GM18517 (cell line): ENCODE measurements at regions not wholly inside any gene's neighbourhood (a gene's known extent, or its start where the extent isn't known, plus 50 kb on each side); places are given as distances from the start of the nearest gene placed in this dataset.
A peak's percentile ranks its signal among the peaks of the same experiment; 100 is the strongest.
"Not testable (repeated sequence)": the region's sequence is repeated elsewhere in the genome, so short reads cannot be mapped to it uniquely, and the experiment has no call there.

Experiments used
- ATAC-seq: cut with Tn5 transposase; IDR thresholded peaks from one replicate; pipeline ENCODE4 v1.9.1; 2021; ENCODE audit warnings: mild to moderate bottlenecking, moderate library complexity; ENCODE audit not compliant: unreplicated experiment

DNA sequence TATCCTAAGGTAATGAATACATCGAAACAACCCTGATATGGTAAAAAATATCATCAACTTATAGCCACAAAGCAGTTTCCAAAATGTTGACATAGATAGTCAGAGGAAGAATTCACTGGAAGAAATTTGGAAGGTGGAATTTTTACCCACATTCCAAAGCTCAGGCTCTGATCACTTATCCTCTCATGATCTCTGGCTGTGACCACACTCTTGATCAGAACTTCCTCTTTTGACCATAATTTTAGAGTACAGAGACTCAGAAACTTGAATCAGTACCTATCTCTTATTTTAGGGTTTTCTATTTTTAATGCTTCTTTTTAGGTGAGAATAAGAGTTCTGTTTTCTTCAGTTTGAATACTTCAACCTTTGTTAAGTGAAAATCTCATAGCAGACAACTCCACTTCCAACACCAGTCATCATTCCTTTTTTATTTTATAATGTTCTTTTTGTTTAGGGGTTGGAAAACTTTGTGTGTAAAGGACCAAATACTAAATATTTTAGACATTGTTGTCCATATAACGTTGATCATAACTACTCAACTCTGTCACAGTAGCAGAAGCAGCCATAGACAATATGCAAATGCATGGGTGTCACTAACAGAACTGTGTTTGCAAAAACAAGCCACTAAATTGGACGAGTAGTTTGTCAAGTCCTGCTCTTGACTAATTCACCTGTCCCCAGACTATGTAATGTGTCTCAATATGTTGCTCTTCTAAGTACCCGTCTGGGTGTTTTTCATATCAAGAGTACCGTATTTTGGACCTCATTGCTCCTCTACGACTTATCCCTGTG, 891.6 kb upstream of the CRIM1 start:
- ATAC-seq: no peak

DNA sequence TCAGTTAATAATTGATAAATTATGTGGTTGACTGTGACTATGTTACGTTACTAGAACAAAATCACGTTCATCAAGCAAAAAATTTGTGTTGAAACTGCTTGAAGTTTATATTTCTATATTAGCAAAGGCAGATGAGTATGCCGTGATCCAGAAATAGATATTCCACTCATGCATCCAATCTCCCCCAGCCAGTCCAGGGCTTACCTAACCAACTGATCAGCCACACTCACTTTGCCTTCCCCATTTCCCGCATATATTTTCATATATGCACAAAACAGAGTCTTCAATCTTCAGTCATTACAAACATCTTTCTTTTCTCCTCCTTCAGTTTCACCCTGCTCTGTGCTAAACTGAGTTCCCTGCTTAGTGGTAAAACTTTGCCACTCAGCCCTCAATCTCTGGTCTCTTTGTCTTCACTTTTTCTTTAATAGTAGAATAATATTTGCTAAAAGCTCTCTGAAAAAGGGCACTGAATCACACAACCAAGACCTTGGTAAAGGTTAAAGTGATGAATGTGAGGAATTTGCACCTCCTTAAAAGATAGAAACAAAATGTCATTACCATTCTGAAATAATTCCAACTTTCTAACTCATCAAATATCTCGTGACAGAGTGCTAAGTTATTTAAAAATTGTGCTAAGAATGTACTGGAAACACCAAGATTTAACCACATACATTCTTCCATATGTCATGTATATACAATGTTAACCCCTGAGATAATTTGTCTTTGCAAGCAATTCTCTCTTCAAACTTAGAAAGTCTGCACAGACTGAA, 893.2 kb upstream of the CRIM1 start:
- ATAC-seq: no peak

DNA sequence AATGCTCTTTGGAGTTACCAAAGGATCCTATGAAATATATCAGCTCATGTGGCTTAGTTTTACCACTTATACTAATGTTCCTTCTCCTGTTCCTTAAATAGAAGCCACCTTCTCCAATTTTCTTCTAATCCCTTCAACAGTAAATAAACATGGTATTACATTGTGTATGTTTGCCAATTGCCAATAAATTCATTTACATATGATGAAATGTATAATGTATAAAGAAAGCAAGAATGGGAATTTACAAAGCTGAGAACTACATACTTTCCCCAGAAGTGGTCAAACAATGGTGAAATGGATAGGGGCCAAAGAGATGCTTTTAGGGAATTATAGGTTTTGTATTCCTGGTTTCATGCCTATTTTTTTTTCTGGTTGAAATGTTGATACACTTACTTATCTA, 894.2 kb upstream of the CRIM1 start:
- no peak for ATAC-seq

DNA sequence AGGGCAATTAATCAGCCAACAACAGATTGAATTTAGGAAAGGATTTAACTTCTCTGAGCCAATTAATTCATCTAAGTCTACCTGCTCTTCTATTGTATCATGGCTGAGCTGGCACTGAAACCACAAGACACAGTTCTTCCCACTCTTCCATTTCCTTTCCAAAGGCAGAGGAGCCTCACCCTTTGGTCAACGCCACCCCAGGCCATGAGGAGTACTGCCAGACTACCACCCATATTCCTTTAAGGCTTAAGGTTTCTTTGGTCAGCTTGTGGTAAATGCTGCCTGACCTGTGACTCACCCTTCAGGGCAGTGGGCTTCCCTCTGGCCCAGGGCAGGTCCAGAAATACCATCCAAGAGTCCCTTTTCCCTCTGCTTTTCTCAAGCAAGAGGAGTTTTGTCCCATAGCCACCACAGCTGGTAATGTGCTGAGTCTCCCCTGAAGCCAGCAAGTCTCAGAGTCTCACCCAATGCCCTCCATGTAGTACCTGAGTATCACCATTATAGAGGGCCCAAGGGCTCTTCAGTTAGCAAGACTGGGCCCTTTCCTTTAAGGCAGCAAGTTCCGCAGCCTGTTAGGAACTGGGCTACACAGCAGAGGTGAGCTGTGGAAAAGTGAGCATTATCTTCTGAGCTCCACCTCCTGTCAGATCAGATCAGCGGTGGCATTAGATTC, 900.5 kb upstream of the CRIM1 start:
- ATAC-seq: no peak

DNA sequence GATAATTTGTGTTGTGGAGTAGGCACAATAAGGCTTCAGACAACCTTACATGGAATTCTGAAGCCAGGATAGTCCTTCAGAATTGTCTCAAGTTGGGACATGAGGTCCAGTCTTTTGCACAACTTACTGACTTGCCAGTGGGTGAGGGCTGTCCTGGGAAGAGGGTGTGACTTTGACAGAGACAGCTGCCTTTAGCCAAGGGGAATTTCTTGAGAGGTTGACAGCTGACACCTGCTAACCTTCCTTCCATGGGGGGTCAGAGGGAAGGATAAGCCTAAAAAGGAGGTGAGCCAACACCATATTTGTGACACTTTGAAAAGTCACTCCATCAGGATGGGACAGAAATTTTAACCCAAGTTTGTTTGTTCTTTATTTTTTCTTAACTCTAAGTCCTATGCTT, 907.8 kb upstream of the CRIM1 start:
- no peak for ATAC-seq

DNA sequence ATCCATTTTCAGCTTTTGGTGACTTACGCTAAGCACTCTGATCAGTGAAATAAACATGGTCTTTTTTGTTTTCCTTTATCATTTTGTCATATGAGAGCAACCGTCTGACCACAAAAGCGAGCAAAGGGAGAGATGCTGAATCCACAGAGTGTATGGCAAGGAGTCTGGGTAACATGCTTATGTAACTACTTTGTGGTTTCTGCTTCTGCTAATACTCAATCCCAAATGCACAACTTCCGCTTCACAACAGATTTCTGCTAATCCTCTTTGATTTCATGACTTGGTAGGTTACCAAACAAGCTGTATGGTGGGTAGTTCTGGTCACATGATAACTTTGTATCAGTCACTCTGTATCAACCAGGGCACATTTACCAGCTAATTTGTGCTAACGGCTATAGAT, 908.4 kb upstream of the CRIM1 start:
- ATAC-seq: no peak

DNA sequence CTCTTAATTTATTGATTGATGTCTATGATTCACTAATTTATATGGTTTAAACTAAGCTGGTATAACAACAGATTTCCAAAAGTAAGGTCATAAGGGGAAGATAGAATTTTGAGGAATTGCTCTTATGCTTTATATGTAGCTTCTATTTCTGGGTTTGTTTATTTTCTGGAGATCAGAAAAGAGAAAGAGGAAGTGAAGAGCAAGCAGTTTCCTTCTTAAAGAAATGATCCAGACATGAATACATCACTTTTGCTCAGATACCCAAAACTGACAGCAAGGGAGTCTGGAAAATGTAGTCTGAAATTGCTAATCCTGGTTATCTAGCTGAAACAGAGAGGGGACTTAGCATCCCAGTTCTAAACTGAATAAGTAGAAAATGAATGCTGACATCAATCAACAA, 912.5 kb upstream of the CRIM1 start:
- ATAC-seq: no peak

DNA sequence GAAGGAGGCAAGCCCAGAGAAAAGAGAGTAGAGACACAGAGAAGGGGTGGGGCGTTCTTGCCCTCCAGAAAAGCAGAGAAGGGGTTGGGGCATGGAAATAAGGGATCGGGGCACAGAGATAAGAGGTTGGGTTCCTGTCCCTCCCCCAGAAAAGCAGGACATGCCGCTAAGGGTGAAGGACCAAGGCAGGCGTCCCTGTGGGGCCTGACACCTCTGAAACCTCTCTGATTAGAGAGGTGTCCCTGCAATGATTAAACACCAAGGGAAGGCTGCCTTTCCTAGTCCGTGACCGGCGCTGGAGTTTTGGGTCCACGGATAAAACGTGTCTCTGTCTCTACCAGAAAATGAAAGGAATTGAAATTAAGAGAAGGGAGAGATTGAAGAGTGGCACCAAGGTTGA, 914.0 kb upstream of the CRIM1 start:
- ATAC-seq: not testable (repeated sequence)

DNA sequence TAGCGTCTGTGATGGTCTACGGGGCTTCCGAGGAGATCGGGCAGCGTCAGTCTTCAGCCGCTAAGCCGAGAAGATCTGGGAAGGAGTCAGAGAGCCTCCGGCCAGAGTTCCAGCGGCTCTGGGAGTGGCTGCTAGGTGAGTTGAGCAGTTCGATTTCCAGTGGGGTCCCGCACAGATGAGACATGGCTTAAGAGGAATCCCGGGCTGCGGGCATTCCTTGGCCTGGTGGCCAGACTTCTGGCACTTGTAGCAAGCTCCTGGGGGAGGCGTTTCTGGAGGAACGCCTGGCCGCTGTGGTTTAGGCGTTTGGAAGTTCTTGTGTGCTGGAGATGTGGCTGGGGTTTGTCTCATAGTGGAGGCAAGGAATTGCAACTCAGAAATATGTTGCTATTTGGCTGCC, 915.3 kb upstream of the CRIM1 start:
- ATAC-seq: not testable (repeated sequence)

DNA sequence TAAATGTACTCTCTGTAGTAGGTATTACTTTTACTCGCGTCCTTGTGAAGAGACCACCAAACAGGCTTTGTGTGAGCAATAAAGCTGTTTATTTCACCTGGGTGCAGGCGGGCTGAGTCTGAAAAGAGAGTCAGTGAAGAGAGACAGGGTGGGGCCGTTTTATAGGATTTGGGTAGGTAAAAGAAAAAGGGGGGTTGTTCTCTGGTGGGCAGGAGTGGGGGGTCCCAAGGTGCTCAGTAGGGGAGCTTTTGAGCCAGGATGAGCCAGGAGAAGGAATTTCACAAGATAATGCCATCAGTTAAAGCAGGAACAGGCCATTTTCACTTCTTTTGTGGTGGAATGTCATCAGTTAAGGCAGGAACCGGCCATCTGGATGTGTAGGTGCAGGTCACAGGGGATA, 918.7 kb upstream of the CRIM1 start:
- ATAC-seq: not testable (repeated sequence)

DNA sequence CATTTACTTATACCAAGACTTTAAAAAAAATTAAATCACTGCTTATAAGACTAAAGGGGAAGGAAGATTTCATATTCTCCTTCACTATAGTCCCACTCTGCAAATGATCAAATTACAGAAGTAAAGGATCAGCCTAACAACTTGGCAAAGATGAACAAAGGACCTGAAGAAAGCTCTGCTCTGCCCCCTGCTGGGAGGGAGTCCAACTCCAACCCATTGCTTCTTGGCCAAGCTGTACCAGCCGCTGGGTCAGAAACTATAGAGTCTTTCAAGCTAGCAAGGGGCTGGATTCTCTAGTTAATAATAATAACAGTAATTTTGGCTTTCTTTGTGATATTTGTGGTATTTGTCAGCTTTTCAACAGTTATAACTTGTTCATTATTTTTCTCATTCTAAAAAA, 927.0 kb upstream of the CRIM1 start:
- ATAC-seq: no peak

DNA sequence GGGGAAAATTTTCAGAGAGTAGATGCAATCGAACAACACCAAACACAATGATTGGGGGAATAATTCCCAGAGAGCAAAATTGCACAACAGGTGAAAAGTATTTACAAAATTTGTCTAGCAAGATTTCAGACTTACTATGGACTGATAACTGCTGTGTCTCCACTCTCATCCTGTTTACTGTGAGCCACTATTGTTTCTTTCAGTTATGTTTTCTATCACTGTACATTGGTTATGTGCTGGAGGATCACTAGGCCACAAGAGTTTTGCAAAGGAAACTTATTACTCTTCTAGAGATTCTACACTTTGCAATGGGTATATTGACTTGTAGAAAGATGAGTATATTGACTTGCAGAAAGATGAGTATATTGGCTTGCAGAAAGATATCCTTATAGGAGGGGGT, 934.1 kb upstream of the CRIM1 start:
- no peak for ATAC-seq

DNA sequence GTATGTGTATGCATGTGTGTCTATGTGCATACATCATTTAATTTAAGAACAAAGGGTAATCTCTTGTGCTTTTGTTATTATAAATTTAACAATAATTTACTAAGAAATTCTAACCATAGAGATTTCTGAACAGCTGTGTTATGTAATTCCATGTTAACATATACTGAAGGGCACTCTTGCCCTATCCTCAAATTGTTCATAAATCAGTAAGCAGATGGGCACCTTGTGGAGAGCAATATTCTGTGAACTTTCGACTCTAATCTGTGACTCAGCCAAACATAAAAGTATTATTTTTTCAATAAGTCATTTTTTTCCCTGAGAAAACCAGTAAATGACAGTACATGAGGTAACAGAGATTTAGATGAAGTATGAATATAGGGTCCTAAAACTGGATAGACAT, 938.3 kb upstream of the CRIM1 start:
- no peak for ATAC-seq

DNA sequence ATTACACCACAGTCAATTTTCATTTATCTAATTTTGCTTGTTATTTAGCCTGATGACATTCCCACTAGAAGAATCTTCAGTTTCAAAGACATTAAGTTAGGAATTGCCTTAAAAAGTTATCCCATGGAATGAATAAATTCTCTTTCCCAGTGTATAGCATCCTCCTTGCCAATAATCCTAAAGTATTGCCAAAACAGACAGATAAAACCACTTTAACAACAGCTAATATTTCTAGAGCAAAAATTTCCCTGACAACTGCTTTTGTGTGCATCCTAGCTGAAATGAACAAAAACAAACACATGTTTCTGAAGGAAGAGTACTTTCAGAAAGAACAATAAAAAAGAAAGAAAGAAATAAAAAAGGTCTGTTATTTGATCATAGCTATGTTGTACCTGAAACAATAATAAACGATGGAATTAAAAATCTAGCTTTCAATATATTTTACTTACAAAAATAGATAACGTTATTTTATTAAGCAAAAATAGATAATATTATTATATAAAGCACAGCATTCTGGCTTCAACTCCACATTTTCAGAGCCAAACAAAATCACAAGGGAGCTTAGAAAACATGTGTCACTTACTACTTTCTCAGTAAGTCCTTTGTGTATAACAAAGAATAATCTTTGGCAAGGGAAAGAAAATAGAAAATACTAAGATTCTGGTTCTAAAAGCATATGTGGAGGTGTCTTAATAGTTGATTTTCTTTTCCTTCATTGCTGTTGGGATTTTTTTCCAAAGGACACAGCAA, 939.0 kb upstream of the CRIM1 start:
- no peak for ATAC-seq

DNA sequence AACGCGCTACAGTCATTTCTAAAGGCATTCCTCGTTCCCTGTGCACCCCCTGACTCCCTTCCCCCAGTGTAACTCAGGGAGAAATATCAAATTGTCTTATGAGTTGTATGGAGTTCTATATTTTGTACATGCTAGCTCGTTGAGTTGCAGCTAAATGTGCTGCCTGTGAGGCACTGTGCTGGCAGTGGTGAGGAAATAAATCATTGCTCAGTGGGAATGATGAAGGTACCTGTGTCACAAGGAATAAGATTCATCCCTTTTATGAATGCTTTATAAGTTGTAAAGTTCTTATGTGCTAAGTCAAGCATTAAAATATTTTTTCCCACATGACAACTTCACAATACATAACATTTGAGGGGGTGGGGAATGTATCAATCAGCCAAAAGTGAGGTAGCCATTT, 939.6 kb upstream of the CRIM1 start:
- no peak for ATAC-seq

DNA sequence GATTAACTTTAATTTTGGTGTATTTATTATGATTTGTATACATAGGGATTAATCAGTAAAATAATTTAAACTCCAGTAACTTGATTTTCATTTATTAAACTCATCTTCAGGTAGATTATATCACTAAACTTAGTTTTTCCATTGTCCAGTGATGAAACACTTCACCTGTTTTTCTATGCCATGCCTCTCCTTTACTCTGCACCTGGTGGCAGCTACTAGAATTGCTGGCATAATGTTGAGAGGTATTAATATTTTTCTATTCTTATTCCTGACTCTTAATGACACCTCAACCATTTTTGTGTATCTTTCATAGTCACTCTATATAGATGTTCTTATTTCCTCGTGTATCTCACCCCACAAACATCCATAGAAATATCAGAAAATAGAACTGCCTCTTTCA, 940.3 kb upstream of the CRIM1 start:
- ATAC-seq: no peak

DNA sequence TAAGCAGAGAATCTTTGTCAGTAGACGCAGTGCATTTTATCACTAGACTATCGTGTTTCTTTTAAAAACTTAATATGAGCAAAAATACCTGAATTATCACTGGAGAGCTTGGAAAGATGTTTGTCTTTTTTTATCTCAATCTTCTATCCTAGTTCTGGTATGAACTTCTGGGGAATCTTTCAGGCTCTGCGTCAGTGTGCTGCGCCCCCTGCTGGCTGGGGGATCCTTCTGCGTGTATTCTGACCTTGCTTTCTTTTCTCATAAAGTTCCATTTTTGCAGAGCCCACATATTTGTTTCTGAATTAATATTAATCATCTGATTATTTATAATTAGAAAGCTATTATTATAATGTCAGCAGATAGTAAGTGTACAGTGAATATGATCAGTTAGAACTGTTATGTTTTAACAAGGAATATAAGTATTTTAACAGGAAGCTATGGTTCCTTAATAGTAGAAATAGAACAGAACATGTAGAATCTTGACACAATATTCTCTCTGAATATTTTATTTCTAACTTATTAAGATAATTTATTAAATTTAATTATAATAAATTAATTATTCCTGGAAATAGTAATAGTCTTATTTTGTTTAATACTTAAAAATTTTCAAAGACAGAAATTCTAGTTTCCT, 945.0 kb upstream of the CRIM1 start:
- peak; percentile 74 for ATAC-seq

DNA sequence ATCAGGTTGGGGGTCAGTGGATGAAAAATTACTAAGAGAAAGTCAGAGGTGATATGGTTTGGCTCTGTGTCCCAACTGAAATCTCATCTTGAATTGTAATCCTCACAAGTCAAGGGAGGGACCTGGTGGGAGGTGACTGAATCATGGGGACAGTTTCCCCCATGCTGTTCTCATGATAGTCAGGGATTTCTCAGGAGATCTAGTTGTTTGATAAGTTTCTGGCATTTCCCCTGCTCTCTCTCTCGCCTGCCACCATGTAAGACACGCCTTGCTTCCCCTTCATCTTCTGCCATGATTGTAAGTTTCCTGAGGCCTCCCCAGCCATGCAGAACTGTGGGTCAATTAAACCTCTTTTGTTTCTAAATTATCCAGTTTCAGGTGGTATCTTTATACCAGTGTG, 945.8 kb upstream of the CRIM1 start:
- ATAC-seq: no peak

DNA sequence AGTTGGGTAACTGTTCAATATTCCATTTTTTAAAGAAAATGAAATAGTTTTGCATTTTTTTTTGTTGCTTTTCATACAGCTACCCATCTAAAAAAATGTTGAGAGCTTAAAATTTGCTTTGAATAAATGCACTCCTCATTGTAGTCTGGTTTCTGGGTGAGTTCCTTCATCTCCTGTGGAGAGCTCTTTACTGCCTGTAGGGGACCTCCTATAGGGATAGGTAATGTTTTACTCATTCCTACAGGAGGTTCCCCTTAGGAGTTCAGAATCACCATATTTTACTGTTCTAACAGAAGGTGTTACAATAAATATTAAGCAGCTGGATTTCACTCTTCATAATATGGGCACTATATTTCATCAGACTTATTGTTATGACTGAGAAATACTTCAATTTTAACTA, 947.3 kb upstream of the CRIM1 start:
- ATAC-seq: no peak

DNA sequence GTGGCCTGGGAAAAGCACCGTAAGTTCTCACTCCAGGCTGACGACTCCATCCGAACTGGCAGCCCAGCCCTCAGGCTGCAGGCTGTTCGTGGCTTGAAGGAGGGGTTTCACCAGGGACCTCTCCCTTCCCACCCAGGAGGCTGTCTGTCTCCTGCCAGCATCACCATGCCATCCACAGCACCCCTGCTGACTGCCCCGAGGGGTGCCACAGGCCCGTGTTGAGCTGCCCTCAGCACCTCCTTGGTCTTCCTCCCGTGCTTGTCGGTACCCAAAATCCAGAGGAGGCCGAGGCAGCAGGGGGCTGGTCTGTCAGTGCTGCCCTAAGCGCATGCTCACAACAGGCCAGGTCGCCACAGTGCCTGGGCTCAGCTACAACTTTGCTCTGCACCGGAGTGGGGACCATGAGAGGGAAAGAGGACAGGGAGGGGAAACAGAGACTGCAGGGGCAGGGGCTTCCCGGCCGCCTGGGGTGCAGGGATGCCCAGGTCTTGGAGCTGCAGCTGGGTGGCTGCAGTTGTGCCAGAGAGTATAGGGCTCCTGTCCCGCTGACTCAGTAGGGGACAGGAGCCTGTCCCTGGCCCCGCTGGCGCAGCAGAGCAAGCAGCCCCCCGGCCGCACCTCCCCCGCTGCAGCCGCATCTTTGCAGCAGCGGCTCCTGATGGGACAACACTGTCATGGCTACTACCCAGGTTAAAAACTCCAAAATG, 963.7 kb upstream of the CRIM1 start:
- no peak for ATAC-seq
